Neural cell (in vitro differentiated cells): ENCODE measurements at regions not wholly inside any gene's neighbourhood (a gene's known extent, or its start where the extent isn't known, plus 50 kb on each side); places are given as distances from the start of the nearest gene placed in this dataset.

Source experiments
- H2AFZ ChIP-seq: fragments of 200-600, 300-800 bp; sonication (generic), shearing (Covaris generic); 2 replicates; pipeline ENCODE4 v1.6.0; 2014; ENCODE audit warnings: low read depth, mild to moderate bottlenecking, antibody characterized with exemption, low read length, moderate library complexity
- H3F3A ChIP-seq: fragments of 200-600 bp; shearing (Covaris generic); 2 replicates; pipeline ENCODE4 v1.6.1; 2016; ENCODE audit warnings: mild to moderate bottlenecking, moderate library complexity, mixed read lengths, antibody characterized with exemption, low read length; ENCODE audit not compliant: insufficient read depth, poor library complexity, severe bottlenecking
- H3K27ac ChIP-seq: fragments of 200-600, 300-800 bp; sonication (generic), shearing (Covaris generic); 2 replicates; pipeline ENCODE4 v1.5.1; 2014; ENCODE audit warnings: mild to moderate bottlenecking, low read length, moderate library complexity
- H3K27me3 ChIP-seq: fragments of 300-800, 200-600 bp; sonication (generic), shearing (Covaris generic); 2 replicates; pipeline ENCODE4 v1.6.0; 2014; ENCODE audit warnings: mild to moderate bottlenecking, low read depth, low read length, moderate library complexity; ENCODE audit not compliant: insufficient read depth
- H3K36me3 ChIP-seq: fragments of 300-800, 200-600 bp; sonication (generic), shearing (Covaris generic); 2 replicates; pipeline ENCODE4 v1.5.1; 2014; ENCODE audit warnings: mild to moderate bottlenecking, antibody characterized with exemption, low read length, moderate library complexity; ENCODE audit not compliant: insufficient read depth
- H3K4me2 ChIP-seq: fragments of 300-800, 200-600 bp; sonication (generic), shearing (Covaris generic); 2 replicates; pipeline ENCODE4 v1.6.0; 2014; ENCODE audit warnings: mild to moderate bottlenecking, low read length
- H3K4me3 ChIP-seq: fragments of 300-800, 200-600 bp; sonication (generic), shearing (Covaris generic); 2 replicates; pipeline ENCODE4 v1.5.1; 2014; ENCODE audit warnings: mild to moderate bottlenecking, low read length, moderate library complexity
- H3K79me2 ChIP-seq: fragments of 200-600 bp; shearing (Covaris generic); replicated peaks from 2 replicates; pipeline ENCODE4 v1.6.0; 2014; ENCODE audit warnings: mild to moderate bottlenecking, low read length, moderate library complexity; ENCODE audit not compliant: insufficient read depth
- H3K9ac ChIP-seq: fragments of 300-800, 200-600 bp; sonication (generic), shearing (Covaris generic); 2 replicates; pipeline ENCODE4 v1.6.1; 2016; ENCODE audit warnings: mild to moderate bottlenecking, low read length, mixed read lengths
- H3K9me2 ChIP-seq: fragments of 200-600 bp; shearing (Covaris generic); 2 replicates; pipeline ENCODE4 v1.6.1; 2016; ENCODE audit warnings: mild to moderate bottlenecking, low read length, mixed read lengths; ENCODE audit not compliant: insufficient read depth
- H3K9me3 ChIP-seq: fragments of 200-600, 300-800 bp; sonication (generic), shearing (Covaris generic); 2 replicates; pipeline ENCODE4 v1.6.1; 2016; ENCODE audit warnings: mild to moderate bottlenecking, mixed run types, low read length, moderate library complexity, mixed read lengths
- H4K20me1 ChIP-seq: fragments of 200-600 bp; shearing (Covaris generic); 2 replicates; pipeline ENCODE4 v1.6.1; 2016; ENCODE audit warnings: mild to moderate bottlenecking, mixed run types; ENCODE audit not compliant: insufficient read depth
- EP300 ChIP-seq: fragments of 450-650 bp; conservative IDR thresholded peaks from 2 replicates; pipeline ENCODE4 v1.6.1; 2014; ENCODE audit warnings: antibody characterized with exemption, mild to moderate bottlenecking, moderate library complexity; ENCODE audit not compliant: poor library complexity, severe bottlenecking
- EZH2 ChIP-seq: fragments of 200-600, 300-800 bp; shearing (Covaris generic), sonication (generic); IDR thresholded peaks from 2 replicates; pipeline ENCODE4 v1.6.1; 2014; ENCODE audit warnings: antibody characterized with exemption, low read length, borderline replicate concordance, mild to moderate bottlenecking; ENCODE audit not compliant: insufficient read depth, poor library complexity, severe bottlenecking
- MXI1 ChIP-seq: fragments of 450-650 bp; conservative IDR thresholded peaks from 2 replicates; pipeline ENCODE4 v1.6.1; 2014; ENCODE audit warnings: antibody characterized with exemption, mild to moderate bottlenecking; ENCODE audit not compliant: poor library complexity, severe bottlenecking
- POLR2AphosphoS5 ChIP-seq: IDR thresholded peaks from 2 replicates; pipeline ENCODE4 v1.6.1; 2012
- RAD21 ChIP-seq: fragments of 450-650 bp; conservative IDR thresholded peaks from 2 replicates; pipeline ENCODE4 v1.6.1; 2014; ENCODE audit warnings: antibody characterized with exemption, mild to moderate bottlenecking, moderate library complexity
- SMC3 ChIP-seq: fragments of 450-650 bp; conservative IDR thresholded peaks from 2 replicates; pipeline ENCODE4 v1.6.1; 2014; ENCODE audit warnings: antibody characterized with exemption, mild to moderate bottlenecking, moderate library complexity; ENCODE audit not compliant: poor library complexity
- TAF1 ChIP-seq: IDR thresholded peaks from 2 replicates; pipeline ENCODE4 v1.6.1; 2012; ENCODE audit warnings: low read depth
- TF ChIP-seq, protein P1 (sequence below): fragments of 450-650 bp; IDR thresholded peaks from 2 replicates; pipeline ENCODE4 v1.5.1; 2014; ENCODE audit warnings: antibody characterized with exemption, mild to moderate bottlenecking, moderate library complexity; ENCODE audit not compliant: poor library complexity, severe bottlenecking
- TF ChIP-seq, protein P2 (sequence below): IDR thresholded peaks from 2 replicates; pipeline ENCODE4 v1.6.1; 2012; ENCODE audit warnings: borderline replicate concordance

DNA sequence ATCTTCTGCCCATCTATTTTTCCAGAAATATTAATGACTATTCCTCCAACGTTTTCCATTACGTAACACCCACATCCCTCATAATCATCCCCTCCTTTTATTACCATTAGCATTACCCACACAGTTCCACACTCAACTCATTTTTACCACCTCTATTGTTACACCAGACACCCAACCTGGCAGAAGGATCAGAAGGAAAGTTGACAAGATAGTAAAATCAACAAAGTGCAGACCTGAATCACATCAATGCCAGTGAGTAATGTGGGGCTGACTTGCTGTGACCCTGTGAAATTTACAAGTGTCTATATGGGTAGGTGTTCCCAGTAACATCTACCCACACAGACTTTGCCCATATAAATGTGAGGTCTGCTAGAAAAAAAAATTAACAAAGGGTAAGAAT lies 568.2 kb downstream of the MAFB start:
- no peaks in the 10 kb centered on the region for H3F3A ChIP-seq
- TF ChIP-seq RAD21 = no peak
- no peak for TF ChIP-seq EZH2
- TF ChIP-seq POLR2AphosphoS5 = no peak
- TF ChIP-seq, protein P1, sequence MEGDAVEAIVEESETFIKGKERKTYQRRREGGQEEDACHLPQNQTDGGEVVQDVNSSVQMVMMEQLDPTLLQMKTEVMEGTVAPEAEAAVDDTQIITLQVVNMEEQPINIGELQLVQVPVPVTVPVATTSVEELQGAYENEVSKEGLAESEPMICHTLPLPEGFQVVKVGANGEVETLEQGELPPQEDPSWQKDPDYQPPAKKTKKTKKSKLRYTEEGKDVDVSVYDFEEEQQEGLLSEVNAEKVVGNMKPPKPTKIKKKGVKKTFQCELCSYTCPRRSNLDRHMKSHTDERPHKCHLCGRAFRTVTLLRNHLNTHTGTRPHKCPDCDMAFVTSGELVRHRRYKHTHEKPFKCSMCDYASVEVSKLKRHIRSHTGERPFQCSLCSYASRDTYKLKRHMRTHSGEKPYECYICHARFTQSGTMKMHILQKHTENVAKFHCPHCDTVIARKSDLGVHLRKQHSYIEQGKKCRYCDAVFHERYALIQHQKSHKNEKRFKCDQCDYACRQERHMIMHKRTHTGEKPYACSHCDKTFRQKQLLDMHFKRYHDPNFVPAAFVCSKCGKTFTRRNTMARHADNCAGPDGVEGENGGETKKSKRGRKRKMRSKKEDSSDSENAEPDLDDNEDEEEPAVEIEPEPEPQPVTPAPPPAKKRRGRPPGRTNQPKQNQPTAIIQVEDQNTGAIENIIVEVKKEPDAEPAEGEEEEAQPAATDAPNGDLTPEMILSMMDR = no peak
- no peak for TF ChIP-seq SMC3
- no peak for TF ChIP-seq TAF1
- TF ChIP-seq, protein P2, sequence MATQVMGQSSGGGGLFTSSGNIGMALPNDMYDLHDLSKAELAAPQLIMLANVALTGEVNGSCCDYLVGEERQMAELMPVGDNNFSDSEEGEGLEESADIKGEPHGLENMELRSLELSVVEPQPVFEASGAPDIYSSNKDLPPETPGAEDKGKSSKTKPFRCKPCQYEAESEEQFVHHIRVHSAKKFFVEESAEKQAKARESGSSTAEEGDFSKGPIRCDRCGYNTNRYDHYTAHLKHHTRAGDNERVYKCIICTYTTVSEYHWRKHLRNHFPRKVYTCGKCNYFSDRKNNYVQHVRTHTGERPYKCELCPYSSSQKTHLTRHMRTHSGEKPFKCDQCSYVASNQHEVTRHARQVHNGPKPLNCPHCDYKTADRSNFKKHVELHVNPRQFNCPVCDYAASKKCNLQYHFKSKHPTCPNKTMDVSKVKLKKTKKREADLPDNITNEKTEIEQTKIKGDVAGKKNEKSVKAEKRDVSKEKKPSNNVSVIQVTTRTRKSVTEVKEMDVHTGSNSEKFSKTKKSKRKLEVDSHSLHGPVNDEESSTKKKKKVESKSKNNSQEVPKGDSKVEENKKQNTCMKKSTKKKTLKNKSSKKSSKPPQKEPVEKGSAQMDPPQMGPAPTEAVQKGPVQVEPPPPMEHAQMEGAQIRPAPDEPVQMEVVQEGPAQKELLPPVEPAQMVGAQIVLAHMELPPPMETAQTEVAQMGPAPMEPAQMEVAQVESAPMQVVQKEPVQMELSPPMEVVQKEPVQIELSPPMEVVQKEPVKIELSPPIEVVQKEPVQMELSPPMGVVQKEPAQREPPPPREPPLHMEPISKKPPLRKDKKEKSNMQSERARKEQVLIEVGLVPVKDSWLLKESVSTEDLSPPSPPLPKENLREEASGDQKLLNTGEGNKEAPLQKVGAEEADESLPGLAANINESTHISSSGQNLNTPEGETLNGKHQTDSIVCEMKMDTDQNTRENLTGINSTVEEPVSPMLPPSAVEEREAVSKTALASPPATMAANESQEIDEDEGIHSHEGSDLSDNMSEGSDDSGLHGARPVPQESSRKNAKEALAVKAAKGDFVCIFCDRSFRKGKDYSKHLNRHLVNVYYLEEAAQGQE = no peak
- TF ChIP-seq MXI1 = no peak
- no peak for TF ChIP-seq EP300

DNA sequence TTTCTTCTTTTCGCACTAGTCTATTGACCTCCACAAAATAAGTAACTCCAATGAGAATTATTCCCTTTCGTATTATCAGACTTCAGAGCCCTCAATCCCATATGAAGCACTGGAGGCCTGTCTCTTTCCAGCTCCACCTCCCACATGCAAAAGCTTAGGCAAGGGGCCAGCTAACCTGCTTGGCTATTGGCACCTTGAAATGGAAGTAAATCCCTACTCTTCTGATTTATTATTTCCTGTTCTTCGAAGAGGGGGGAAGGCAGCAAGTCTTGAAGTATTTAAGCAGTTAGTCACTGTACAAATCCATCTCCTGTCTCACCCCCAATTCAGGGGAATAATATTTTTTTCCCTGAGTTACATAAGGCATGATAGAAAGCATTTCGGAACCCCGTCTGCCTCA lies 577.8 kb downstream of the MAFB start:
- Histone ChIP-seq H2AFZ (no peak overlapping the region), H3F3A (no peaks in the 10 kb centered on the region), H4K20me1 (no peaks in the 10 kb centered on the region), H3K79me2 (no peaks in the 10 kb centered on the region), H3K9ac (no peak overlapping the region), H3K4me3 (no peak overlapping the region), H3K27ac (no peak overlapping the region), H3K27me3 (no peaks in the 10 kb centered on the region), H3K36me3 (no peaks in the 10 kb centered on the region), H3K9me2 (no peaks in the 10 kb centered on the region), H3K9me3 (no peaks in the 10 kb centered on the region), H3K4me2 (no peak overlapping the region)
- no peak for TF ChIP-seq MXI1
- TF ChIP-seq RAD21 = no peak
- TF ChIP-seq POLR2AphosphoS5 = no peak
- TF ChIP-seq EP300 = no peak
- TF ChIP-seq EZH2 = no peak
- TF ChIP-seq TAF1 = no peak
- TF ChIP-seq, protein P1 = no peak
- TF ChIP-seq, protein P2 = no peak
- TF ChIP-seq SMC3 = no peak

More for the DNA sequence above, 568.2 kb downstream of the MAFB start:
- Histone ChIP-seq H3K9me3 (no peaks in the 10 kb centered on the region), H2AFZ (no peak overlapping the region), H3K9ac (no peak overlapping the region), H3K4me2 (no peak overlapping the region), H3K36me3 (no peaks in the 10 kb centered on the region), H3K9me2 (no peaks in the 10 kb centered on the region), H3K27me3 (no peaks in the 10 kb centered on the region), H3K4me3 (no peak overlapping the region), H3K27ac (no peak overlapping the region), H4K20me1 (no peaks in the 10 kb centered on the region), H3K79me2 (no peaks in the 10 kb centered on the region)
